Dedifferentiated amniotic fluid mesenchymal stem cell (primary cell): ENCODE measurements at regions not wholly inside any gene's neighbourhood (a gene's known extent, or its start where the extent isn't known, plus 50 kb on each side); places are given as distances from the start of the nearest gene placed in this dataset.
A peak's percentile ranks its signal among the peaks of the same experiment; 100 is the strongest.

Experiments used
- DNase-seq: peaks from one replicate; pipeline ENCODE4 v3.0.0-alpha.2; 2016; ENCODE audit errors: extremely low spot score

- no peak for DNase-seq
Measured at GRCh38 chr12:46131732-46132469, 136.9 kb downstream of the SLC38A1 start.

DNA sequence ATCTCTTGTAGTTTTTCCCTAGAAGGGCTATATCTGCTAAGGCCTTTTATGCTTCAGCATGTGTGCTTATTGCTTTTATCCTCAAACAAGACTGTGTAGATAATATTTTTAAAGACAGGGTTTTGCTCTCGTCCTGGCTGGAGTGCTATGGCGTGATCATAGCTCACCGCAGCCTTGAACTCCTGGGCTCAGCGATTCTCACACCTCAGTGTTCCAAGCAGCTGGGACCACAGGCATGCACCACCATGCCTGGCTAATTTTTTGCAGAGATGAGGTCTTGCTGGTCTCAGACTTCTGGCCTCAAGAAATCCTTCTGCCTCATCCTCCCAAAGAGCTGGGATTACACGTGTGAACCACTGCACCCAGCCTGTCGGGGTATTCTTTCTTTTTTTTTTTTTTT lies 137.3 kb upstream of the SCAF11 start:
- no peak for DNase-seq

DNA sequence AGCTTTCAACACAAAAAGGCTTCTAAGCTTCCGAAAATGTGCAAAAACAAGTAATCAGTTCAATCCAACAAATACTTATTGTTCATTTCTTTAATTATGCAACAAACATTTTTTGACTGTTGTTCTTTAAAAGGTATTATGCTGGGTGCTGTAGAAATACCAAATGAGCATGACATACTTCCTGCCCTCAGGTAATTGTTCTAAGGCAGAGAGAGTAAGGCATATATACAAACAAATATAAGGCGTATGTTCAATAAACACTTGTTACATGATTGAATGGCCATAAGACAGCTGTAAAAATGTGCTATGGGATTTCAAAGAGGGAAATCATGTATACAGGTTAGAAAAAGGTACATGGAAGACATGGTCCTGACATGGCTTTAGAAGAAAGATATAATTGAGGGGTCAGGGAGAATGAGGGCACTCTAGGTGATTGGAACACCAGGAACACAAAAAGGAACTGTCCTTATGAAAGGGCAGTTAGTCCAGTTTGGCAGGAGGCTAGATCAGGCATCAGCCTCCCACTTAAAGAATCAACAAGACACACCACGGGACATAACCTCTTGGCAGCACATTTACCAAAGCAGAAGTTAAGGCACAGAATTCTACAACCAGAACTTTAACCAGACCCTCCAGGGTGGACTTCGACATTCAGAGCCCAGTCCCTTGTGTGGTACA lies 135.8 kb upstream of the SCAF11 start:
- DNase-seq = no peak

DNA sequence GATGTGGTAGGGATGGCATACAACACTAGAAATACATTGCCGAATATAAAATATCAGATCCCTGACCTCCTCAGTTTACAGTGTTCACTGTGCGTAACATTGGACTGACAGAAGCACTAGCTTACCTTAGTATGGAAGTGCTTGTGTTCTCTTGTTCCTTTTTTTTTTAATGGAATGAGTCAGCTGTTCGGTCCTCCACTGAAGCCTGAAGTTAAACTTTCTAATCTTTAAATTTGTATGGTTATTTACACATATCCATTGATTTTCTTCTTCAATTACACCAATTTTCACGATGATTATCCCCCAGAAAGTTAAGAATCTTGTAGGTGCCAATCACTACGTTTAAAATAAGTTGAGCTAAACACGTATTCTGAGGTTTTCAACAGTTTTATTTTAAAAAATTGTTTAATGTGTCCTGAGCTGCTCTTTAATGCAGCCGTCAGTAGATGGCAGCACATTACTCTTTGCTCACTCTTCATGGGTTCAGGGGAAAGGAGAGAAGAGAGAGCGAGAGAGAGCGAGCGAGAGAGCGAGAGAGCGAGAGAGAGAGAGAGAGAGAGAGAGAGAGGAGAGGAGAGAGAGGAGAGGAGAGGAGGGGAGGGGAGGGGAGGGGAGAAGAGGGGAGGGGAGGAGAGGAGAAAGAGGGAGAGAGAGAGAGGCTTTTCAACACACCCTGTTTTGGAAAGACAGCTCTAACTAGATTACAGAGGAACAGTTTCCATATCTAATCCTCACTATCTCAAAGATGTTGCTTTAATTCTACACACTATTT lies 134.7 kb upstream of the SCAF11 start:
- peak; percentile 89 for DNase-seq

GRCh38 chr12:46124132-46124847 lies 133.9 kb upstream of the SCAF11 start:
- DNase-seq = no peak

GRCh38 chr12:46112364-46112763 lies 122.0 kb upstream of the SCAF11 start:
- no peak for DNase-seq

DNA sequence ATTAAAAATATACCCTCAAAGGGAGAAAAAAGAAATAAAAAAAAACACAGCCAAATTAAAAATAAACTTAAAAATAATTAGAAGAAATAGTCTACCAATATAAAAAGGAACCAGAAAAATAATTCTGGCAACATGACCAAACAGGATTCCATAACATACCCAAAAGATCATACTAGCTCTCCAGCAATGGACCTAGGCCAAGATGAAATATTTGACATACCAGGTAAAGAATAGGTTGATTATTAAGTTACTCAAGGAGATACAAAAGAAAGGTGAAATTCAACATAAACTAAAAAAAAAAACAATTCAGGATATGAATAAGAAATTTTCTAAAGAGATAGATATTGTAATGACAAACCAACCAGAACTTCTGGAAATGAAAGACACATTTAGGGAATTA lies 121.3 kb upstream of the SCAF11 start:
- DNase-seq = no peak

- DNase-seq = no peak
Measured at GRCh38 chr12:46110928-46111699, 120.7 kb upstream of the SCAF11 start.

GRCh38 chr12:46110223-46110611 lies 119.8 kb upstream of the SCAF11 start:
- DNase-seq = no peak

GRCh38 chr12:46109343-46110222 lies 119.2 kb upstream of the SCAF11 start:
- DNase-seq = no peak

DNA sequence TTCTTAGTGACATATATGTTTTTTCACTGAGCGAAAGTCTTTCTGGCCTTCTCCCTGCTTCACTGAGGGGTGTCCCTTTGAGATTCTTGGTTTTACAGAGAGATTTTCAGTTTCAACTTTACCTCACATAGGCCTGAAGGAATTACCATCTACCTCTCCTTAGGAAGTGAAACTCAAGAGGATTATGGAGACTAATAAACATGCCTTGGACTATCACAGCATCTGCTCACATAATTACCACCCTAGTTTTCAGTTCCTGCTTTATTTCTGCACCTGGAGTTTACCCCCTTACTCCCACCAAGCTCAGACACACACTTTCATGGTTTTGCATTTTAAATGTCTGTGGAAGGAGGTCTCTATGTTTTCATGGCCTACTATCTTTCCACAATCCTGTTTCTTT lies 118.3 kb upstream of the SCAF11 start:
- DNase-seq = no peak

- DNase-seq = no peak
Measured at GRCh38 chr12:46107591-46107990, 117.2 kb upstream of the SCAF11 start.

DNA sequence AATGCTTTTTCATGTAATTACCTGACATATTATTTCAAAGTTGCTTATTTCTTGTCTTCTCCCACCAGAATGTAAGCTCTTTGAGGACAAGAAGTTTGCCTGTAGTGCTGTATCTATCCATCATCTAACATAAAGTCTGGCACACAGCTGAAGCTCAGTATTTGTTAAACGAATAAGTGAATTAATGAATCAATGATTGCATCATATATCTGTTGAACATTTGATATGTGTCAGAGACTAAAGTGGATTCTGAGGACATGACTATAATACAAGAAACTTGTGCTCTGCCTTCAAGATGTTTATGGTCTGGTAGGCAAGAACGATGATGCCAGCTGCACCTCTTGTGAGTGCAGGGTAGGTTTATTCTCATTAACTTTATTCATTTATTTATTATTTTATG lies 115.4 kb upstream of the SCAF11 start:
- no peak for DNase-seq

DNA sequence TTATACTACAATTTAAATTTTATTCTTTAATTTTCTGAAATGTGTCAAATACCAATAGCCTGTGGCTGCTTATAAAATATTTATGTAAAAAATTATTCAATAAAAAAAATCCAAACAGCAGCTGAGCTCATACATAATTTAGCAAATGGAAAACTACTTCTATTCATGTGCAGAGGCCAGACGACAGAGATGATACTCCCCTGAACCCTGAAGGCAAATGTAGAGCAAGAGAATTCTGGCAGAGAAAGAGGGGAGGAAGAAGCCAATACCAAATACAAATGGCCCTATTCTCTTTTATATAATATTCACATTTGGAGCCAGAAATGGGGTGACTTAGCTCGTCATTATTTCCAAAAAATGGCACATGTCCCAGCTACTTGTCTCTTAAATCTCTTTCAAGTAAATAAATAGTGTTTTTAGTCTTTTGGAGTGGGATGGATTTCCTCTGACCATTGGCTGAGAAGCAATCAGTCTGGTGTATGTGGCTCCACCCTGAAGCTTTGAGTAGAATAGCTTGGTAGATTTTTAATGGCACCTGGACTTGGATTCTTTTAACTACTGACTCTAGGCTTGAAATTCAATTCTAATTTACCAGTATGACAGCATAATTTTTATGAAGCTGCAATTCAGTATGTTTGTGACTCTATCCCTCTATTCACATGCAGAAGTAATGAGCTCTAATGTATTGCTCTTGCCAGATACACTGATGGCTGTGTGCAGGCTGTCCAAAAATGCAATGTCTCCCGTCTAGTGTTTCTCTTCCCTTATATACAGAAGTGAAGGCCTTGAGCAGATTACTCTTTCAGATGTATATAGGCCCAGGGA lies 113.4 kb upstream of the SCAF11 start:
- no peak for DNase-seq

DNA sequence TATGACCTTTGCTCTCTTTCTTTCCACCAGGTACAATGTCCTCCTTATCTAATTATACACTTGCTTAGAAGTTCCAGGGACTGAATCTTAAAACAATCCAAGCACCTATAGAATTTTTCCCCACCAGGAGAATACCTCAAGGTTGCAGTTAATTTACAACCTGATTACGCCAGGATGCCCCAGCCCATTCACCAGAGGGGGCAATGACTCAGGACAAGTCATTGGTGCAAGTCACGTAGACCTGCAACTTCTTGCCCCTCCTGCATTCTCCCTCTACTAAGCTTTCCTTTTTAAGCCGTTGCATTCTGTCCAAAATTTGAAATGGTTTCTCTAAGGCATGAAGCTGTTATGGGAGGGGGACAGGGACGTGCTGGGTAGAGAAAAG lies 111.1 kb upstream of the SCAF11 start:
- DNase-seq = no peak

- no peak for DNase-seq
Measured at GRCh38 chr12:46100551-46101484, 110.4 kb upstream of the SCAF11 start.

GRCh38 chr12:46089414-46090162 lies 99.2 kb upstream of the SCAF11 start:
- DNase-seq = no peak
